HTR-8/SVneo (cell line): ENCODE measurements at regions not wholly inside any gene's neighbourhood (a gene's known extent, or its start where the extent isn't known, plus 50 kb on each side); places are given as distances from the start of the nearest gene placed in this dataset.
A peak's percentile ranks its signal among the peaks of the same experiment; 100 is the strongest.

Source experiments
- DNase-seq: peaks from one replicate; pipeline ENCODE4 v3.0.0; 2011; ENCODE audit warnings: low spot score, mixed read lengths; ENCODE audit not compliant: insufficient read length
- FAIRE-seq: peaks from 2 replicates; lab custom pipeline; 2011; peaks lifted over from hg19 to GRCh38; lab: Jason Lieb, UNC

GRCh38 chr9:82281066-82281465, 292.5 kb downstream of the SPATA31D1 start:
- FAIRE-seq = no peak
- no peak for DNase-seq

- FAIRE-seq = no peak
- no peak for DNase-seq
Observed at GRCh38 chr9:82284758-82285157, 296.2 kb downstream of the SPATA31D1 start.

GRCh38 chr9:82295181-82295580, 306.6 kb downstream of the SPATA31D1 start:
- FAIRE-seq (no peak), DNase-seq (no peak)

- DNase-seq = no peak
- FAIRE-seq = no peak
Observed at GRCh38 chr9:82299870-82300269, 311.3 kb downstream of the SPATA31D1 start.

GRCh38 chr9:82302968-82303655, 314.5 kb downstream of the SPATA31D1 start:
- no peak for FAIRE-seq
- no peak for DNase-seq

- no peak for FAIRE-seq
- DNase-seq = no peak
Observed at GRCh38 chr9:82308836-82309235, 320.3 kb downstream of the SPATA31D1 start.

GRCh38 chr9:82313697-82314096, 325.1 kb downstream of the SPATA31D1 start:
- FAIRE-seq = no peak
- DNase-seq = no peak

GRCh38 chr9:82320566-82320965, 332.0 kb downstream of the SPATA31D1 start:
- no peak for DNase-seq
- no peak for FAIRE-seq

GRCh38 chr9:82325907-82326306, 337.3 kb downstream of the SPATA31D1 start:
- DNase-seq = no peak
- FAIRE-seq = no peak

GRCh38 chr9:82327641-82328040, 339.1 kb downstream of the SPATA31D1 start:
- FAIRE-seq (no peak), DNase-seq (no peak)

- FAIRE-seq = no peak
- no peak for DNase-seq
Observed at GRCh38 chr9:82331079-82331478, 342.5 kb downstream of the SPATA31D1 start.

GRCh38 chr9:82332018-82332773, 343.6 kb downstream of the SPATA31D1 start:
- no peak for FAIRE-seq
- DNase-seq = peak; percentile 18

- peak; percentile 69 for FAIRE-seq
- DNase-seq = no peak
Observed at GRCh38 chr9:82332774-82333152, 344.2 kb downstream of the SPATA31D1 start.

- DNase-seq (no peak), FAIRE-seq (no peak)
Observed at GRCh38 chr9:82333671-82334070, 345.1 kb downstream of the SPATA31D1 start.

GRCh38 chr9:82334286-82334685, 345.7 kb downstream of the SPATA31D1 start:
- FAIRE-seq (no peak), DNase-seq (no peak)

GRCh38 chr9:82337351-82337750, 348.8 kb downstream of the SPATA31D1 start:
- DNase-seq (no peak), FAIRE-seq (no peak)

GRCh38 chr9:82342046-82342445, 353.5 kb downstream of the SPATA31D1 start:
- no peak for DNase-seq
- no peak for FAIRE-seq

- FAIRE-seq (no peak), DNase-seq (no peak)
Observed at GRCh38 chr9:82346040-82346439, 357.5 kb downstream of the SPATA31D1 start.

GRCh38 chr9:82353631-82354278, 365.2 kb downstream of the SPATA31D1 start:
- DNase-seq (no peak), FAIRE-seq (no peak)

GRCh38 chr9:82354279-82354659, 365.7 kb downstream of the SPATA31D1 start:
- DNase-seq = peak; percentile 44
- no peak for FAIRE-seq

GRCh38 chr9:82356131-82356530, 367.6 kb downstream of the SPATA31D1 start:
- FAIRE-seq = no peak
- no peak for DNase-seq
